Keratinocyte (primary cell): ENCODE measurements at regions not wholly inside any gene's neighbourhood (a gene's known extent, or its start where the extent isn't known, plus 50 kb on each side); places are given as distances from the start of the nearest gene placed in this dataset.

Experiments used
- DNase-seq: peaks from one replicate; pipeline ENCODE4 v3.0.0-alpha.2; 2011; ENCODE audit warnings: low read depth, missing footprints, low spot score
- FAIRE-seq: peaks from 2 replicates; lab custom pipeline; 2011; peaks lifted over from hg19 to GRCh38; lab: Jason Lieb, UNC
- H2AFZ ChIP-seq: 2 replicates; pipeline ENCODE4 v1.6.0; 2012; ENCODE audit warnings: low read length, control low read depth, inconsistent platforms; ENCODE audit not compliant: control insufficient read depth
- H3K27ac ChIP-seq: 2 replicates; pipeline ENCODE4 v1.5.1; 2011; ENCODE audit warnings: low read length; ENCODE audit not compliant: control insufficient read depth, insufficient read depth
- H3K27me3 ChIP-seq: 3 replicates; pipeline ENCODE4 v1.6.0; 2011; ENCODE audit warnings: low read length; ENCODE audit not compliant: control insufficient read depth, insufficient read depth; ENCODE audit errors: extremely low read depth
- H3K36me3 ChIP-seq, 2 experiments: 2 replicates in 1 of 2; 3 replicates in 1 of 2; pipeline ENCODE4 v1.5.1; 2011; ENCODE audit warnings: low read length in 2 of 2, mild to moderate bottlenecking in 1 of 2; ENCODE audit not compliant: control insufficient read depth in 2 of 2, insufficient read depth in 2 of 2; ENCODE audit errors: extremely low read depth in 1 of 2
- H3K4me1 ChIP-seq: 3 replicates; pipeline ENCODE4 v1.5.1; 2011; ENCODE audit warnings: low read length; ENCODE audit not compliant: control insufficient read depth, insufficient read depth; ENCODE audit errors: extremely low read depth
- H3K4me2 ChIP-seq: 3 replicates; pipeline ENCODE4 v1.6.0; 2011; ENCODE audit warnings: low read depth, low read length; ENCODE audit not compliant: control insufficient read depth, insufficient read depth; ENCODE audit errors: extremely low read depth
- H3K4me3 ChIP-seq, 3 experiments: fragments of 200-600 bp in 1 of 3; sonication (generic) in 1 of 3; 2 replicates in 2 of 3; 3 replicates in 1 of 3; pipeline ENCODE4 v1.5.1; 2011 to 2016; ENCODE audit warnings: low read length in 3 of 3, mild to moderate bottlenecking in 3 of 3, control low read depth in 2 of 3, inconsistent platforms in 1 of 3, low read depth in 1 of 3, mixed read lengths in 1 of 3, mixed run types in 1 of 3, moderate library complexity in 1 of 3; ENCODE audit not compliant: control insufficient read depth in 2 of 3, insufficient read depth in 2 of 3; ENCODE audit errors: extremely low read depth in 1 of 3
- H3K79me2 ChIP-seq: 2 replicates; pipeline ENCODE4 v1.6.0; 2012; ENCODE audit warnings: low read length; ENCODE audit not compliant: control insufficient read depth, insufficient read depth
- H3K9ac ChIP-seq: 3 replicates; pipeline ENCODE4 v1.6.0; 2011; ENCODE audit warnings: low read length; ENCODE audit not compliant: control insufficient read depth, insufficient read depth; ENCODE audit errors: extremely low read depth
- H3K9me1 ChIP-seq: 3 replicates; pipeline ENCODE4 v1.6.0; 2011; ENCODE audit warnings: low read length; ENCODE audit not compliant: control insufficient read depth, insufficient read depth; ENCODE audit errors: extremely low read depth
- H3K9me3 ChIP-seq: 2 replicates; pipeline ENCODE4 v1.5.1; 2012; ENCODE audit warnings: low read depth, low read length; ENCODE audit not compliant: control insufficient read depth
- H4K20me1 ChIP-seq: 3 replicates; pipeline ENCODE4 v1.6.0; 2011; ENCODE audit warnings: low read length; ENCODE audit not compliant: control insufficient read depth, insufficient read depth; ENCODE audit errors: extremely low read depth
- EZH2 ChIP-seq: IDR thresholded peaks from one replicate; pipeline ENCODE4 v1.6.1; 2012; ENCODE audit warnings: inconsistent platforms, mild to moderate bottlenecking, low read length, moderate library complexity
- dilution Hi-C: fragments of 300-500 bp; cut with MboI; formaldehyde crosslinking; loops from one replicate; pipeline ENCODE4 v1.7.0; 2020; ENCODE audit warnings: low sequenced_read_pairs; ENCODE audit not compliant: extremely low pct_ligation_motif_present
- TF ChIP-seq, protein P1 (sequence below), 3 experiments: IDR thresholded peaks in 1 of 3; conservative IDR thresholded peaks in 1 of 3; optimal IDR thresholded peaks in 1 of 3; 2 replicates in 2 of 3; 3 replicates in 1 of 3; pipeline versions ENCODE3 to v1.5.1; 2011; ENCODE audit warnings: low read length in 3 of 3, mild to moderate bottlenecking in 3 of 3, moderate library complexity in 2 of 3, control low read depth in 1 of 3, inconsistent platforms in 1 of 3; ENCODE audit not compliant: insufficient read depth in 2 of 3; ENCODE audit errors: extremely low read depth in 1 of 3

DNA sequence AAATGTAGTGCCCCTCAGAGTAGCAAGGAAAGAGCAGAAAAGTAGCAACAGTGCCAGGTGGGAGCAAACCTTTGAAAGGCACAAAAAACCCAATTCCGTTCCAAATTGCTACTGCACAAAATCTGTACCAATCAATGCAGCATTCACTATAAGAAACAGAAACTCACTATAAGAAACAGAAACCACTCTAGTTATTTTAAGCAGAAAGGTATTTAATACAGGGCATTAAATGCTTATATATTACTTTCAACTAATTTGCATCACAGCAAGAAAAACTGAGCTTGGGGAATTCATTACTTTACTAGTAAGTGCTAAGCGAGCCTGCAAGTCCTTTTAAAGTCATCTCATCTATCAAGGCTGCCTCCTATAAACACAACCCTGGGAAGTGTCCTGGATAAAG is 116.5 kb upstream of the OLIG3 start:
- H3K4me3 ChIP-seq = no peak overlapping the region
- FAIRE-seq = no peak
- peaks cover 4% of the 10 kb centered on the region for H3K27me3 ChIP-seq
- dilution Hi-C loops = no loop called here
- TF ChIP-seq, protein P1, sequence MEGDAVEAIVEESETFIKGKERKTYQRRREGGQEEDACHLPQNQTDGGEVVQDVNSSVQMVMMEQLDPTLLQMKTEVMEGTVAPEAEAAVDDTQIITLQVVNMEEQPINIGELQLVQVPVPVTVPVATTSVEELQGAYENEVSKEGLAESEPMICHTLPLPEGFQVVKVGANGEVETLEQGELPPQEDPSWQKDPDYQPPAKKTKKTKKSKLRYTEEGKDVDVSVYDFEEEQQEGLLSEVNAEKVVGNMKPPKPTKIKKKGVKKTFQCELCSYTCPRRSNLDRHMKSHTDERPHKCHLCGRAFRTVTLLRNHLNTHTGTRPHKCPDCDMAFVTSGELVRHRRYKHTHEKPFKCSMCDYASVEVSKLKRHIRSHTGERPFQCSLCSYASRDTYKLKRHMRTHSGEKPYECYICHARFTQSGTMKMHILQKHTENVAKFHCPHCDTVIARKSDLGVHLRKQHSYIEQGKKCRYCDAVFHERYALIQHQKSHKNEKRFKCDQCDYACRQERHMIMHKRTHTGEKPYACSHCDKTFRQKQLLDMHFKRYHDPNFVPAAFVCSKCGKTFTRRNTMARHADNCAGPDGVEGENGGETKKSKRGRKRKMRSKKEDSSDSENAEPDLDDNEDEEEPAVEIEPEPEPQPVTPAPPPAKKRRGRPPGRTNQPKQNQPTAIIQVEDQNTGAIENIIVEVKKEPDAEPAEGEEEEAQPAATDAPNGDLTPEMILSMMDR (optimal IDR thresholded peaks at IDR 0.05 in 1 of 3, IDR thresholded peaks at IDR 0.05 in 1 of 3, conservative IDR thresholded peaks at IDR 0.05 in 1 of 3; ENCODE audit: extremely low read depth in 1 of 3, insufficient read depth in 2 of 3, low read length in 3 of 3) = no peak
- H4K20me1 ChIP-seq = no peaks in the 10 kb centered on the region
- no peaks in the 10 kb centered on the region for H3K9me3 ChIP-seq
- no peak overlapping the region for H3K4me2 ChIP-seq
- DNase-seq = no peak
- H2AFZ ChIP-seq = no peak overlapping the region
- no peaks in the 10 kb centered on the region for H3K9me1 ChIP-seq
- H3K79me2 ChIP-seq = no peaks in the 10 kb centered on the region
- H3K4me1 ChIP-seq = no peaks in the 10 kb centered on the region
- H3K36me3 ChIP-seq = no peaks in the 10 kb centered on the region
- no peak overlapping the region for H3K9ac ChIP-seq
- no peak overlapping the region for H3K27ac ChIP-seq

DNA sequence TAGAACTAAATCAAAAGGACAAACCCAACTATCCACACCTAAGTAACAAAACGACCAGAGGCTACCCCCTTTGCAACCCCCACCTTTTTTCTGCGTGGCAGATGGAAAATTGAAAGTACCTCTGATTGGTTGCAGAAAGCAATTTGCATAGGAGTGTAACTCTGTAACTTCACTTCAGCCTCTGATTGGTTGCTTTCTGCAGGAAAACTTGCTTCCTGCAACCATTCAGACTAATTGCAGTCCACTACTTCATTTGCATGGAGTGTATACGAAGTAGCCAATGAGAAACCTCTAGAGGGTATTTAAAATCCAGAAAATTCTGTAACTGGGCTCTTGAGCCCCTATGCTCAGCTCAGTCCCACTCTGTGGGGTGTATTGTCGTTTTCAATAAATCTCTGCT is 129.1 kb upstream of the OLIG3 start:
- Histone ChIP-seq H3K9me1 (no peaks in the 10 kb centered on the region), H3K27me3 (no peaks in the 10 kb centered on the region), H3K79me2 (no peaks in the 10 kb centered on the region), H2AFZ (no peak overlapping the region), H3K4me2 (no peak overlapping the region), H3K9ac (no peak overlapping the region), H3K9me3 (no peaks in the 10 kb centered on the region), H4K20me1 (no peaks in the 10 kb centered on the region), H3K27ac (no peak overlapping the region), H3K4me1 (no peaks in the 10 kb centered on the region), H3K4me3 (no peak overlapping the region), H3K36me3 (no peaks in the 10 kb centered on the region)
- dilution Hi-C loops = no loop called here
- FAIRE-seq (no peak), DNase-seq (no peak)
- TF ChIP-seq, protein P1 (optimal IDR thresholded peaks at IDR 0.05 in 1 of 3, IDR thresholded peaks at IDR 0.05 in 1 of 3, conservative IDR thresholded peaks at IDR 0.05 in 1 of 3; ENCODE audit: extremely low read depth in 1 of 3, insufficient read depth in 2 of 3, low read length in 3 of 3) = no peak
- TF ChIP-seq EZH2 = no peak
